GM18499 (cell line): ENCODE measurements at regions not wholly inside any gene's neighbourhood (a gene's known extent, or its start where the extent isn't known, plus 50 kb on each side); places are given as distances from the start of the nearest gene placed in this dataset.

Experiments
- ATAC-seq: cut with Tn5 transposase; IDR thresholded peaks from one replicate; pipeline ENCODE4 v1.9.1; 2021; ENCODE audit warnings: moderate number of reproducible peaks; ENCODE audit not compliant: insufficient read depth, unreplicated experiment

DNA sequence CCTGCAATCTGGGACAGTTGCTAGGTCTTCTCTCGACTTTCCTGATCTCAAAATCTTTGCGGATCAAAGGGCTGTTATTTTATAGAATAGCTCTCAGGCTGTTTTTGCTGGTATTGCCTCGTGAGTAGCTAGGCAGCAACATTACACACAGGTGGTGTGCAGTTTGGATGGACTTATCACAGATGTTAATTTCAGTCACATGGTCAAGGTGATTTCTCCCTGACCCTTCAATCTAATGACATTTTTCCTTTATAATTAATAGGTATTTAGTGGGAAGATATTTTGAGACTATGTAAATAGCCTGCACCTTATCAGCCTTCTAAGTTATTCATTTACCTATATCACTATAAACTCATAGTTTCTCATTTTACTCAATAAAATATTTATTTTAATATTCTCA lies 309.6 kb upstream of the PRKCQ start:
- no peak for ATAC-seq

DNA sequence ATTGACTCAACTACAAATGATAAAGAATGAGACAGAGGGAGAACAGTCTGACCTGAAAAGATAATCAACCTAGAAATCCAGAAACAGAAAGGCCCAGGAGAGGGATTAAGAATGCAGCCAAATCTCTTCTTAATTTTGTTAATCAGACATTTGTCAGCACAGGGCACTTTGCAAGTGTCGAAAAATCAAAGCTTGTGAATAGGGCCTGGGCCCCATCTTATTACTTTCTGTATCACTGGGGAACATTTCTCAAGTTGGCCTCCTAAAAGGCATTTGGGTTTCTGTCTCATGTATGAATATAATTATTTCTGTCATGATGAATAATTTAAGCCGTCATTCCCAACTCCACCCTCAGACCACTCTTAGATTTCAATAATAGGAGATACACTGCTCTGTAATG lies 308.4 kb upstream of the PRKCQ start:
- no peak for ATAC-seq

DNA sequence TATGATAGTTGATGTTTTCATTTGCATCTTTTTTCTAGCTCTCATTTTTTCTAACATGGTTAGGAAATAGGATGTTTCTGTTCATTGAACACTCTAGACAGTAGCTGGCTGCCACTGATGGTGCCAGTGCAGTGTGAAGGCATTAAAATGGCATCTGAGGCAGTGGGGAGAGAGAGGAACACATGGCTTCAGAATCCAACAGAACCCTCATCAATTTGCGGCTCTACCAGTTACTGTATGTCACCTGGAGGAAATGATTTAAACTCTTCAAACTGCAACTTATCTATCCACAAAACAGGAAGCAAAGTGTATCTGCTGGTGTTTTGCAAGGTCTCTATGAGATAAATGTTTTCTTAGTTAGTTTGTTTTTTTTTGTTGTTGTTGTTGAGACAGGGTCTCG lies 305.2 kb upstream of the PRKCQ start:
- ATAC-seq = no peak

DNA sequence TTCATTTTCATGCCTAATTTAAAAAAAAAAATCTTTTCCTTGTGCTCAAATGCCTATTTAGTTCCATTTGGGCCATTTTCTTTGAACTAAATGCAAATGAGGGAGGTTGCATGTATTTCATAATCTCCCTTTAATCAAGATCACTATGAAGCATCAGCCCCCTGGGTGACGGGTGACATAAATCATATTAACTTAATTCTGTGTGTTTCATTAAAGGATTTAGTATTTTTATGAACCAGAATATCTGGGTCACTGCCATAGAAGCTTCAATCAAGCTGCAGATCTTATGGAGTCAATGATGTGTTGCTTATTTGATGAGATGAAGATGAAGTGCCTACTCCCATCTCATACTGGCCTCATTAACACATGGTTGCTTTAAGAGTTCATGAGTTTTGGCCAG lies 301.9 kb upstream of the PRKCQ start:
- ATAC-seq = no peak

DNA sequence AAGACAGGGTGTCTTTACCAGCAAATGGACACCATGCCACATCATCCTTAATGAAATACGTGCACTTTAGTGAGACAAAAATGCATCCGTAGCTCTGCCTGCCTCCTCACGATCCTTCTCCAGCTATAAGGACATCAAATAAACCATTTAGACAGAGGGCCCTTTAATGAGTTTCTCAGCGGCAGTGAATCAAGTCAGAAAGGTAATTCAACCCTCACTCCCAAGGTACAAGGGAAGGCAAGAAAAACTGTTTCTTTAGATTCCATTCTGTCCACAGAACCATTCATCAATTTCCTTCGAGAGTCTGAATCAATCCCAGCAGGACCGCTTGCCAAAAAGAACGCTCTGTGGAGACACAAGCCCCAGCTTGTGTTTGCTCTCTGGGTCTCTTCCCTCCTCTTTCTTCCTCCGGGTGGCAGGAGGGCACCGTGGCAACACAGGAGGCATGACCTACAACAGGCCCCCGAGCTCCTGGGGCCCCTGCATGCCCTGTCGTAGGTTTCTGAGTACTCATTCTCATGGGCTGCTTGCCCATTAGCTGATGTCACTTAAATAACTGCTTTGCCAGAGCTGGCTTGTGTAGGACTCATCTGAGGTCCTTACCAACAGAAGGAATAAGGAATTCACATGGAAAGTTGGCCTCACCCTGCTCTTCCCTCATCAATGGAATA lies 297.8 kb upstream of the PRKCQ start:
- ATAC-seq = no peak

DNA sequence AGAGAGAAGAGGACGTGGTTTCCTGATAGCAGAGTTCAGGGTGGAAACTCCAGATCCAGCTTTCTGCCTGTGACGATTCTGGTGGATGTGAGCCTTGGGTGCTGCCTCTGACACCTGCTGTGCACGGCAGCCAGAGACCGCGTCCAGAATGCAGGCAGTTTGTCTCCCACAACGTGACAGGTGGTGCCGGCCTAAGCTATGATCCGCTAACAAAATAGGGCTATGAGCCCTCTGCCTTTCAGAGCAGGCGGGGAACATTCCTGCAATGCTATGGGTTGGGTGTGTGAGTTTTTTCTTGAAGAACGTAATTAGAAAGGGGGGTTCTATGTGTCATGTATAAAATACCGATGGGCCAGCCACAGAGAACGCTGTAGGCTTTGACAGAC lies 297.3 kb upstream of the PRKCQ start:
- ATAC-seq = no peak

DNA sequence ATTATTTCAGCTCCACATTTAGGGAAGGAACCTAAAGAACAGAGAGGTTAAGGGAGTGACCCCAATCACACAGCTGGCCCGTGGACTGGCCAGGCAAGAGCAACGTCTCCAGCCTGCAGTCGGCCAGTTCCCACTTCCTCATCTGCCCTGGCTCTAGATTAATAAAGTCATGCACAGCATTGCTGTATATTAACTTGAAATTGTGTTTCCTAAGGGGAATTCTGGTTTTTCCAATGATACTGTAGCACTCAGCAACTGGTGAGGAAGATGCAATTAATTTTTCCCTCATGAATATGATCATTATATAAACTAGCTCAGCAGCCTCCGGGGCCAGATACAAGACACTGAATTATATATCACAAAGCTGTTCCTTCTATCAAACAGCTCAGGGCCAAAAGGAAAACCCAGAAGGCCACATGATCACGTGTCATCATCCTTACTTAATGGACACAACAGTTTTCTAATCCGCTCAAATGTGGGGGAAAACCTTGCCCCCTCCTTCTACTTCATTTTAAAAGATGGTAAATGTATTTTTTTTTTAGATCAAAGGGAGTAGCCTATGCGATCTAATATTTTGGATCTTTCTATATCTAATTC lies 295.3 kb upstream of the PRKCQ start:
- no peak for ATAC-seq

DNA sequence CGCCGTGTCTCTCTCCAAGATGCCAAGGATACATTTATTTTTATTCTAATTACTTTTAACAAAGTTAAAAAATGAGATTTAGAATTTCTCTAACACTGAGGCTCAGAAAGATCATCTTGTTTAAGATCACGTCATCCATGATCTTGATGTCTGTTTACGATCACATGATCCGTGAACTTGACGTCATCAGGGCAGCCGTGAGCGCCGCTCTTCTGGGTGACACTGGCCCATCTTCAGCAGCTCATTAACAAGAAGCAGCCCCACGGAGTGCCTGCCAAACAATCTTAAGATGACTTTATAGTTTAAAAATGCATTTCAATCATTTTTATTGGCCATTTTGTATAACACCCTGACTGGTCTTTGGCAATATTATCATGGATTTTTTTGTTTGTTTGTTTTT lies 291.1 kb upstream of the PRKCQ start:
- ATAC-seq = no peak

DNA sequence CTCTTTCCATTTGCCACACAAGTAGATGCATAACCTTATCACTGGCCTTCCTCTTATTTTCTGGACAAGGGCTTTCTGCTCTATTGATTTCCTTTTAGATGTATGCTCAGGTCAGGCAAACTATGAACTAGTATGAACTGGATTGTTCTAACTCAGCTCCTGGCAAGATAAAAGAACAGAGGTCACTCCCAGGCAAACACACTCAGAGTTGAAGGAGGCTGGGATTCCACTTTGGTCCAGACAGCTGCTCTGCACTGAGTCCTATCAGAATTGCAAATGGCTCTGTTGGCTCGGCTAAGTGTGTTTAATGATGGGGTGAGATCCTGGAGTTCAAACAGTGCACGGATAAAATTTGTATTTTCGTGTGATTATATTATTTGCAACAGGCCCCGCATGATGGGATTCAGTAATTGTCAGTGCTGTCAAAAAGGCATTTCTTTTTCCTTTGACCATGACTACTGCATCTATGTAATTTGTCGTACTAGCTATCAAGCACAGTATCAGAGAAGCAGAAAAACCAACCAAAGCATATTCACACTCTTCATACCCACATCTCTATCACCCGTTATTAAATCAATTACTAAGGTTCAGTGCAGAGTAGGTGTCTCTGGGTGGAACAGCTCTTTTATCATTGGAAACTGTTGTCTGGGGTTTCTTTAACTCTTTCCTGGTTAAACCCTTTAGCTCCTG lies 288.1 kb upstream of the PRKCQ start:
- no peak for ATAC-seq

DNA sequence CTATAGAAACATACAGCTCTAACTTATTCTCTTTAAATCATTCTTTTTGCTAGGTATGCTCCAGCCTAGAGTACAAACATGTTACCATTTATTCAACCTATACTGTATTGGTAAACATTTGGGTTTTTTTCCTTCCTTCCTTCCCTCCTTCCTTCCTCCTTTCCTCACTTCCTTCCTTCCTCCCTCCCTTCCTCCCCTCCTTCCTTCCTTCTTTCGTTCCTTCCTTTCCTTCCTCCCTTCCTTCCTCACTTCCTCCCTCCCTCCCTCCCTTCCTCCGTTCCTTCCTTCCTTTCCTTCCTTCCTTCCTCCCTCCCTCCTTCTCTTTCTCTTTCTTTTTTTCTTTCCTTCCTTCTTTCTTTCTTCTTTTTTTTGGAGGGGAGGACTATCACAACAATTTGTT lies 286.7 kb upstream of the PRKCQ start:
- ATAC-seq = no peak

DNA sequence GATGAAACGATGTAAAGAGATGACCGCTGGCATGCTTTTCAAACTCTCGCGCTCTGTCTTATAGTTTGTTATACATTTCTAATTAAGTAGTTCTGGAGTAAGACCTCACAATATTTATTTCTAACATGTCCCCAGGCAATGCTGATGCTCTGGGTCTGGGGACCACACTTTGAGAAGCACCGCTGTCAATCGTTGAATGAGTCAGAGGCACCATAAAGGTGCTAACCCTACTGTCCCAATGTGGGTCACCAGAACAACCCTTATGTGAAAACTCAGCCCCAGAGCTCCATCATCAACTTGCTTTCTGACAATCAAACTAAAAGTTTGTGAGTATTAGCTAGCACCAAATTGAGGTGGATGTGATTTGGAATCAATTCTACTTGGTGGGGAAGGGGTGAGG lies 284.1 kb upstream of the PRKCQ start:
- ATAC-seq = no peak

DNA sequence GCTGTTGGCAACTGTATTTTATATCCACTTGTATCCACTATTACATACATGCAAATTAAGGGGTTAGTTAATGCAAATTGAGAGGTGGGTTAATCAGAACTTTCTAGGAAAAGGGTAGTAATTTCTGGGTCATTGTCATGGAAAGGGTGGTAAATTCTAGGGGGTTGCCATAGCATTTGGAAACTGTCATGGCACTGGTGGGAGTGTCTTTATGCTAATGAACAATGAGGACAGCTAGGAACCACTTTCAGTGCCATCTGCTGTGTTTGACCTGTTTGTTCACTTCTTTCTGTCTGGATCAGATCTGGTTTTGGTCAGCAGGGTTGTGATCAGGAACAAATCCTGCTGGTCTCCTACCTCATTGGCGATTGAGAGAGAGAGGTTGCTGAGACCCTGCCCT lies 283.3 kb upstream of the PRKCQ start:
- no peak for ATAC-seq

DNA sequence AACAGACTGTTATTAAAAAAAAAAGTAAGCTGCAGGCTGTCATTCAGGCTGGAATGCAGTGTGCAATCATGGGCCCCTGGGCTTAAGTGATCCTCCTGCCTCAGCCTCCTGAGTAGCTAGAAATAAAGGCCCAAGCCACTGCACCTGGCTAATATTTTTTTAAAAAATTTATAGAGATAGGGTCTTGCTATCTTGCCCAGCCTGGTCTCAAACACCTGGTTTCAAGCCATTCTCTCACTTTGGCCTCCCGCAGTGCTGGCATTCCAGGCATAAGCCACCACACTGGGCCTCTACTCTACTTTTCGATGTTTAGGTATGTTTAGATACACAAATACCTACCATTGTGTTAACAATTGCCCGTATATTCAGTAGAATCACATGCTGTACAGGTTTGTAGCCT lies 270.4 kb upstream of the PRKCQ start:
- ATAC-seq = no peak

DNA sequence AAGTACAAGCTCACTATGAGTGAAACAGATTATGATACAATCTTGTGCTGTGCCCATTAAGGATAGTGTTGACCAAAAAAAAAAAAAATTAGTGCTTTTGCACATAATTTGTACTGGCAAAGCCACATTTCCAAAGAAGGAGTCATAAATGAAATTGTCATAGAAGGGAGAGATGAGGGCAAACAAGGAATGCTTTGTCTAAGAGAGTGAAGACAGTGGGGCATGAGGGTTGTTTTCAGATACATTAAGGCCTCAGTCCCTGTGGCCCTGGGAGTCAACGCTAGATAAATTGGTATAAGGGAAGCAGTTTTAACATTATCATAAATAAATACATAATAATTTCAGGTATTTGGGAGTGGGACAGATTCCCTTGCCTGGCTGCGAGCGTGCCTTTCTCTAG lies 267.5 kb upstream of the PRKCQ start:
- no peak for ATAC-seq

DNA sequence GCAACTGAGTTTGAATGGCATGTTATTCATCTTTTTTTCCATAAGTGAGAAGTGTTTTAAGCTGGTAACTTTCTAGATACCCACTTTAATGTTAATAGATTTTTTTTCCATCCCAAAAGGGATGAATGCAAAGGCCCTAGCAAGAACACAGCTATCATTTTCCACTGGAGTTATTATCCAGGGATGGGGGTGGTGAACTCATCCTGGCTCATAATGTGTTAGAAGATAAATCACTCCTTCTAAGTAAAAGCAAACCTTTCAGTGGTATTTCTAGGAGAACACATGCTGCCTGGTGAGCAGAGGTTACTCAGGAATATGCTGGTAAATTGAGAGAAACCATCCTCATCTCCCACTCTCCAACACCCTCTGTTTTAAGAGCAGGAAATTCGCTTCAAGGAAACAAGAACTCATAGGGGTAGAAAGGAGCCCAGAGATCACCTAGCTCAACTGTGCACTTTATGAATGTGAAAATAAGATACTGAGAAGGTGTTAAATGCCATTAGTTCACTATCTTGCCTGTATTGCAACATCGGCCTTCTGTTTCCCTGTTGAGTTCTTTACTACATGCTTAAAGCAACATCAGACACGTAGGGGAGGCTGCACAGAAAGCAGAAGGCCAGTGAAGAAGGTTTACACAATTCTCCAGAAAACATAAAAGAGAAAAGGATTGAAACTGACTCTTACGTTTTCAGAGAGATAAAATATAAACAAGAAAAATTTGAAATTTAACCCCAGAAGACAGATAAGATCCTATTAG lies 264.0 kb upstream of the PRKCQ start:
- no peak for ATAC-seq

DNA sequence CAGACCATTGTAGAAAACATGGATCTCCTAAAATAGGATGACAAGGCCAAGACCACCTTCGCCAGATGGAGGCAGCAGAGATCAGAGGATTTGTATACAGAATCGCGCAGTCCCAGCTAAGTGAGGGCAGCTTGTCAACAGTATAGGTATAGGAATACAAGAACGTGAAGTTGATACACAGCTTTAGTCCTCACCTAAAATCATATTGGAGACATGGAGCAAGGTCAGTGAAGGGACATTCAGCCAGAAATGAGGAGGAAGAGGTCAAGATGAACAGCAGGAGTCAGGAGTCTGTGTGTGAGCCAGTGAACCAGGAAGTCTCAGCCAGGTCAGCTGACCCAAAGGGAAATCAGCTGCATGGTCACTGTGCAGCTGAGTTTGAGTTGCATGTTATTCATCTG lies 263.4 kb upstream of the PRKCQ start:
- ATAC-seq = no peak

DNA sequence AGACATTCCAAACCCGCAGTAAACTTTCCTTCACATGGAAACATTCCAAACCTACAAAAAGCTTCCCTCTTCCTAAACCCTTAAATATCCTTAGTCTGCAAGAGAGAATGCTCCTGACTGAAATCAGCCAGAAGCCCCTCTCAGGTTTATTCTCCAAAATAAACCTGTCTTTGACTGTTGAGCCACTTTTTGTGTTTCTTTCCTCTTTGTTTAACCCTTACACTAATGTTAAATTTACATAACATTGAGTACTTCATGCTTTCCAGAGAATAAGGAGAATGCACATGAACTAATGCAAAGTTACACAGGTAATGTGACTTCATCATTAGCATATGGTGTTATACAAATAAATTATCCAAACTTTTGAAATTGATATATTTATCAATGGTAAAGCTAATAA lies 262.6 kb upstream of the PRKCQ start:
- ATAC-seq = no peak

DNA sequence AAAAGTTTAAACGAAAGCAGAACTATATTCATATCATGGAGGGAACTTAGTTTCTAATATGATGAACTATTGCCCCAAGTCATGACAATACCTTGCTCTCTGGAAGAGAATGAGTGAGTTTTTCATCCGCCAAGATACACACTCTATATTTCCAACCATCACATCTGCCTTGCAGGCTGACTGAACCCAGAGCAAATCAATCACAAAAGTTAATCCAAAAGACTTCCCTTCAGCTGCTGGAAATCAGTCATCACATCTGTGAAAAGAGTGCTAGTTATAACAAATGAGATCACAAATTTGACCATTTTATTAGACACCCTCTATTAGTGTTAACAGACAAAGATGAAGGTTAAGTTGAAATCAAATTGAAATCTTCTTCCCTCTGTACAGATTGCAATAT lies 261.7 kb upstream of the PRKCQ start:
- ATAC-seq = no peak

DNA sequence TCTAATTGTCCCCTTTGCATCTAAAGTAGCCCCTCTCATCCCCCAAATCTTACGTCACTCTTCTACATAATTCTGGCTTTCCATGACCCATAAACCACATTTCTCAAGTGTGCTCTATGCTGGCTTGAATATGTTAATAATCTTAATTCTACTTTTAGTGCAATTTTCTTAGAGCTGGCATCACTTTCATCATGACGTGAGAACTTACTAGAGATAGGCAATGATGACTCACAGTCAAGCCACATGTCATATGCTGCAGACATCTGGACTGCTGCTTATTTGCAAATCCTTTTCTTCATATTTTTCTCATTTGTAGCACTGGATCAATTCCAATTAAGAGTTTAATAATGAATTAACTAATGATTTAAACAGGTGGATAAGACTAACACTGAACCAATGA lies 260.7 kb upstream of the PRKCQ start:
- no peak for ATAC-seq

DNA sequence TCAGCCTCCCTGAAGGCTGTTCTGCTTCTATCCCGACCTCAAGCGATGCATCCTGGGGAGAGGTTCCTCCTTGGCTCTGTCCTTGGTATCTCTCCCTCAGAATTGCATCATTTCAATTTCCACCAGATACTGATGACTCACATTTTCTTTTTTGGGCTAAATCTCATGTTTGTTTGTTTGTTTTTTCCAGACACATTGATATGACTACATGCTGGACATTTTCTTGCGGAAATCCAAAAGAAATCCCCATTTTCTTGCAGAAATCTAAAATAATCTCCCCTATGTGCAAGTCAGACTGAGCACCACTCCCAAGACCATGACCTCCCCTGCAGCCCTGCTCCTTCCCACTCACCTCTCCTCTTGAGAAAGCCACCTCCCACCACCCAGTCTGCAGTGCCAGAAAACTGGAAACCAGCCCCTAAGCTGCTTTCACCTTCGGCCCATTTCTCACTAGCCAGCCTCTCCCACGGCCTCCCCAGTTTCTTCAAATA lies 260.2 kb upstream of the PRKCQ start:
- no peak for ATAC-seq

DNA sequence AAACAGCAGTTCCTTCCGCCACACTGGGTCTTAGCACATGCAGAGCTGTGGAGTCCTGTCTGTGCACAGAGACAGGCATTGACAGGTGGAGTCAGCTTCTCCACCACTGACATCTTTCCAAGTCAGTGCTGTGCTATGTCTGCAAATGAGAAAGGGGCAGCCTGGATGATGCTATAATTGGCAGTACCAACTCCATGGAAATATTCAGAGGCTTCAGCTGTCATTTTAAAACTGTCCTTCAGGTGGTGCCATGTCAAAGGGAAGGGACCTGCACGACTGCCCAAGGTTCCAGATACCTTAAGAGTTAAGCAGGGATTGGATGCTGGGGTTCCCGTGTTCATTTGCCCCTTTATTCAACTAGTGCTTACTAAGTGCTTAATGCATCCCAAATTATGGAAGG lies 258.0 kb upstream of the PRKCQ start:
- ATAC-seq = no peak
